AG04450 (cell line): ENCODE measurements at regions not wholly inside any gene's neighbourhood (a gene's known extent, or its start where the extent isn't known, plus 50 kb on each side); places are given as distances from the start of the nearest gene placed in this dataset.

ENCODE experiments used
- CTCF ChIA-PET: fragments of 300-600, 350-600 bp; formaldehyde crosslinking; extraction: SDS; loops from one replicate; lab custom pipeline; 2022; ENCODE audit warnings: antibody characterized with exemption, inconsistent platforms; lab: Charles Lee
- POLR2A ChIA-PET: fragments of 350-600 bp; formaldehyde crosslinking; extraction: SDS; loops from one replicate; lab custom pipeline; 2021; ENCODE audit warnings: antibody characterized with exemption, inconsistent platforms; lab: Yijun Ruan, JAX
- DNase-seq: peaks from one replicate; pipeline ENCODE4 v3.0.0-alpha.2; 2011; ENCODE audit warnings: low read depth, low spot score
- H3K27ac ChIP-seq: one replicate; pipeline ENCODE4 v1.5.1; 2012; ENCODE audit warnings: low read depth, low read length, control low read depth
- H3K27me3 ChIP-seq: one replicate; pipeline ENCODE4 v1.6.0; 2012; ENCODE audit warnings: low read length; ENCODE audit not compliant: control insufficient read depth, insufficient read depth
- H3K4me3 ChIP-seq: 2 replicates; pipeline ENCODE4 v1.5.1; 2011; ENCODE audit warnings: mild to moderate bottlenecking, low read depth, low read length, control low read depth
- H3K9me3 ChIP-seq: 2 replicates; pipeline ENCODE4 v1.5.1; 2012; ENCODE audit warnings: low read length; ENCODE audit not compliant: control insufficient read depth, insufficient read depth
- TF ChIP-seq, protein P1 (sequence below): IDR thresholded peaks from 2 replicates; pipeline ENCODE4 v1.5.1; 2011; ENCODE audit warnings: low read depth, low read length, control low read depth, inconsistent platforms

DNA sequence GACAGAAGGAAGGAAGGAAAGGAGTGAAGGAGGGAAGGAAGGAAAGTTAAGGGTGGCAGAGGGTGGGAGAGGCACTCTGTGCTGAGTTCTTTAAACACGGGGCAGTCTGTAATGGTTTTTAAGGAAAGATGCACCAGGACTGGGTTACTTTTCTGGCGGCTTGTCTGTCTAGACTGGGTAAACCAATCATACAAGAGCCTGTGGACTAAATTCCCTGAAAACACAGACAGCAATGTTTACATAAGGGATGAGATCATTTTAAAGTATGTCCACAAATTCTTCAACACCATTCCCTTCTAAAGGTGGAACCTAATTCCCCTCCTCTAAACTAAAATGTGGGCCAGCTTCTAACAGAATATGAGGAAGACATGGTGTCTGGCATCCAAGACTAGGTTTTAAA is 235.5 kb upstream of the IGF1R start:
- no peaks in the 10 kb centered on the region for H3K9me3 ChIP-seq
- POLR2A ChIA-PET = no interaction called here
- no peak for DNase-seq
- CTCF ChIA-PET = no interaction called here
- TF ChIP-seq, protein P1, sequence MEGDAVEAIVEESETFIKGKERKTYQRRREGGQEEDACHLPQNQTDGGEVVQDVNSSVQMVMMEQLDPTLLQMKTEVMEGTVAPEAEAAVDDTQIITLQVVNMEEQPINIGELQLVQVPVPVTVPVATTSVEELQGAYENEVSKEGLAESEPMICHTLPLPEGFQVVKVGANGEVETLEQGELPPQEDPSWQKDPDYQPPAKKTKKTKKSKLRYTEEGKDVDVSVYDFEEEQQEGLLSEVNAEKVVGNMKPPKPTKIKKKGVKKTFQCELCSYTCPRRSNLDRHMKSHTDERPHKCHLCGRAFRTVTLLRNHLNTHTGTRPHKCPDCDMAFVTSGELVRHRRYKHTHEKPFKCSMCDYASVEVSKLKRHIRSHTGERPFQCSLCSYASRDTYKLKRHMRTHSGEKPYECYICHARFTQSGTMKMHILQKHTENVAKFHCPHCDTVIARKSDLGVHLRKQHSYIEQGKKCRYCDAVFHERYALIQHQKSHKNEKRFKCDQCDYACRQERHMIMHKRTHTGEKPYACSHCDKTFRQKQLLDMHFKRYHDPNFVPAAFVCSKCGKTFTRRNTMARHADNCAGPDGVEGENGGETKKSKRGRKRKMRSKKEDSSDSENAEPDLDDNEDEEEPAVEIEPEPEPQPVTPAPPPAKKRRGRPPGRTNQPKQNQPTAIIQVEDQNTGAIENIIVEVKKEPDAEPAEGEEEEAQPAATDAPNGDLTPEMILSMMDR = no peak
- H3K27ac ChIP-seq = no peak overlapping the region
- peaks cover 1% of the 10 kb centered on the region for H3K27me3 ChIP-seq
- H3K4me3 ChIP-seq = no peak overlapping the region

DNA sequence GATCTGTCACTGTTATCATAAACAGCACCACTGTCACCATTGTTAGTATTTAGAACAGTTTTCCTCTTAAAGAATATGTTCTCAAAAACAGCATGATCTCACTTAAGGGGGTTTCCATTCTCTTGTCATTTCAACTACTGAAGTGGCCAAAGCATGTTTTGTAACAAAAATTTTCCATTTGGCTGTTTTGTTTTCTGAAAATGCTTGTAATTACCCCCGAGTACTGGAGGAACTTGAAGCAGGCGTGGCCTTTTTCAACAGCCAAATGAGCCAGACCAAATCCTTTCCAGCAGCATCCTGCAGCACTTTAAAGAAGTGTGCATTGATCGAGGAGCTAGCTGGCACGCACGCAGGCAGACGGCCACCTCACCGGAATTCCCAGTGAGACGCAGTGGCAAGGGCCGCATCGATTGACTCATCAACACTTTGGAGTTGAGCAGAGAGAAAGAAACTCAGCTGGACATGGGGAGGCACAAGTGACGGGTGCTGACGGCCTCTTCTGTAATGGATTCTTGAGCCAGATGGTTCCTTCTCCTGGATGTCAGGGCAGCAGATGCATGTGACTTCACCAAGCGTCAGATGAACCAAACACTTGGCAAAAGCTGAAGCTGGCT is 234.3 kb upstream of the IGF1R start:
- Histone ChIP-seq H3K4me3 (no peak overlapping the region), H3K9me3 (no peaks in the 10 kb centered on the region), H3K27me3 (peaks cover 7% of the 10 kb centered on the region), H3K27ac (no peak overlapping the region)
- ChIA-PET POLR2A (no interaction called here), CTCF (no interaction called here)
- TF ChIP-seq, protein P1 = no peak
- DNase-seq = no peak

DNA sequence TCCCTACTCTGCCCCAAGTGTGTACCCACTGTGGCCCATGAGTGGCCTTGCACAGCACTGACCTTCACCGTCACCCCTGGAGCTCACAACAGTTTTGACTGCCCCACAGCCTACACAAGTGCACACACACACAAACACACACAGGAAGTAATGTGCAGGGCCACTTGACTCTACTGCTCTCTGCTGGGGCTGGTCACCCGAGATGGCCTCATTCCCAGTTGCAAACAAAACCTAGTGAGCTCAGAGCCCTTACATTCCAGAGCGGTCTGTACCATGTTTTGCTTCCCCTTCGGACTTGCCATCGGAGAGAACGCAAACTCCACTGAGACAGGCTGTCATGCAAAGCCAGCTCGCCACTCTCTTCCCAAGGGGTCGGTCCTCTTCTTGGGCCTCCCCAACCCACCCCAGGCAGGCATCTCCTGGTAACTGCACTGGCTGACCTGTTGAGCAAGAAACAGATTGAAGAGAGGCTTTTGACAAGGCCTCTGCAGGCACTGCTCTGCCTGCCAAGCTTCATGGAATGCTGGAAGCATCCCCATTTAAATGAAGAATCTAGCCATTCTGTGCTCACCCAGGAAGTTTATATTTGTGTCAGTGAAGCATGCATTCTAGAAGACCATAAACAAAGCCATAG is 232.0 kb upstream of the IGF1R start:
- TF ChIP-seq, protein P1 = no peak
- ChIA-PET POLR2A (no interaction called here), CTCF (interaction anchor here (1.2 kb wide), 1 partner anchor 11 kb away, joined by 3 read pairs; no protein-coding TSS in a partner anchor)
- Histone ChIP-seq H3K4me3 (no peak overlapping the region), H3K9me3 (no peaks in the 10 kb centered on the region; the same call in 1 of the 2 replicates), H3K27ac (no peak overlapping the region), H3K27me3 (peaks cover 20% of the 10 kb centered on the region)
- DNase-seq = no peak

DNA sequence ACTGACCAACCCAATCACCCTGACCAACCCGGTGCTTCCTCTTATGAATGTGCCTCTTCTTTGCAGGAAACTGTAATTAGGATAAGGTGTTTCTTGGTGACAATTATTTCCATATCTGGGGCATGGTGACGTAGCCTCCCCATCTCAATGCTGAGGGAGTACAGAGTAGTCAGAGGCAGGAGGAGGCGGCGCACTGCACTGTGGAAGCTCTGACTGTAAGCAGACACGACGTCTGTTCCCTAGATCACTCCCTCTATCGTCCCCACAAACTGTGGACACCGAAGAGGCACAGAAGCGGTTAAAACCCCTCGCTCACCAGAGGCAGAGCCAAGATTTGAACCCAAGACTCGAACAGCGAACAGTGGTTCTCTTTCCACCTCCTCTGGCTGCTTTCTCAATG is 231.0 kb upstream of the IGF1R start:
- POLR2A ChIA-PET = no interaction called here
- TF ChIP-seq, protein P1 = no peak

DNA sequence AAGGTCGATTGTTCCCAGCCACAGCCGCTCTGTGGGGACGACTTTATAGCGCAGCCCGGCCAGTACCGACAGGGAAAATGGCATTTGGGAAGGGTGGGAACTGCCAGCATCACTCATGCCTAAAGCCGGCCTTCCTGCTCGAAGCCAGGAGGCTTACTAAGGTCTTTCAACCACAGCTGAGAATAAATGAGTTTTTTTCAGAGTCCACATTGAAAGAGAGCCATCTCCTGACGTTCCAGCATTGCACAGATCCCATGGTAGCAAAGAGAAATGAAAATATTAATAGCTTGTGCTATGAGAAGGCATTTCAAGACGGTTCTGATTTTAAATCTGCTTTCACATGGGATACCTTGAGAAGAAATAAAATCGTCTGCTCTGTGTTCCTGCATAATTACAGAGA is 230.2 kb upstream of the IGF1R start:
- no peak overlapping the region for H3K27ac ChIP-seq
- TF ChIP-seq, protein P1 = no peak
- DNase-seq = no peak
- CTCF ChIA-PET = interaction anchor here (1.1 to 5.7 kb wide), 2 partner anchors 10 to 106 kb away, joined by 5 to 78 read pairs; no protein-coding TSS in a partner anchor
- no peak overlapping the region for H3K4me3 ChIP-seq
- POLR2A ChIA-PET = no interaction called here
- no peaks in the 10 kb centered on the region; the same call in 1 of the 2 replicates for H3K9me3 ChIP-seq
- H3K27me3 ChIP-seq = peaks cover 31% of the 10 kb centered on the region

More for the DNA sequence above, 231.0 kb upstream of the IGF1R start:
- DNase-seq = no peak
- no peak overlapping the region for H3K27ac ChIP-seq
- H3K4me3 ChIP-seq = no peak overlapping the region
- no peaks in the 10 kb centered on the region; the same call in 1 of the 2 replicates for H3K9me3 ChIP-seq
- H3K27me3 ChIP-seq = peaks cover 28% of the 10 kb centered on the region
- CTCF ChIA-PET = interaction anchor here (5.7 kb wide), 1 partner anchor 105 kb away, joined by 78 read pairs; no protein-coding TSS in a partner anchor
